DMS114 treated with DMSO at 0.1 percent for 48 hours (cell line): ENCODE measurements at regions not wholly inside any gene's neighbourhood (a gene's known extent, or its start where the extent isn't known, plus 50 kb on each side); places are given as distances from the start of the nearest gene placed in this dataset.
"Not testable (repeated sequence)": the region's sequence is repeated elsewhere in the genome, so short reads cannot be mapped to it uniquely, and the experiment has no call there.

Source experiments
- DNase-seq: peaks from one replicate; lab custom pipeline; 2025; ENCODE audit not compliant: unreplicated experiment; lab: John Stamatoyannopoulos, UW

GRCh38 chr20:56689318-56689717 lies 60.2 kb downstream of the TFAP2C start:
- DNase-seq, result no peak

- DNase-seq, result no peak
Observed at GRCh38 chr20:56689852-56690485, 60.9 kb downstream of the TFAP2C start.

GRCh38 chr20:56690531-56691175 lies 61.5 kb downstream of the TFAP2C start:
- no peak for DNase-seq

DNA sequence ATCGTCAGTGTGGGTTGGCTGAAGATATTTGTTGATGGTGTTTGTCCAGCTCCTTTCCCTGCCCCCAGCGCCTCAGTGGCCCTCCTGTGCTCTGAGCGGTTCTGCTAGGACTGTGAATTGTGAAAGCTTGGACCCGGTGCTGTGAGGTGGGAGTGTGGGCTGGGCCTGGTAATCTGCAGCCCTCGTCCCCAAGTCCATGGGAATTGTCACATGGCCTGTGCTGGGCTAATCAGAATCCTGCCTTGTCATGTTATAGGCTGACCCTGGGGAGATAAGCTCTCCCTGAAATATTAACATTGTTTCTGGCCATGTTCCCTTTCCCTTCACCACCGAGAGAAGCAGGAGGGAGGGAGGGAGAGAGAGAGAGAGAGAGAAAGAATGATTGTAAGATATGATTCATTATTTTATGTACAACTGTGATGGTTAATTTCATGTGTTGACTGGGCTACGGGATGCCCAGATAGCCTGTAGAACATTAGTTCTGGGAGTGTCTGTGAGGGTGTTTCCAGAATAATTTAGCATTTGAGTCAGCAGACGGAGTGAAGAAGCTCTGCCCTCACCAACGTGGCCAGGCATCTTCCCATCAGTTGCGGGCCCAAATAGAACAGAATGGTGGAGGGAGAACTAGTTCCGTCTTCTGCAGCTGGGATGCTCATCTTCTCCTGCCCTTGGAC lies 62.4 kb downstream of the TFAP2C start:
- no peak for DNase-seq

GRCh38 chr20:56693217-56693616 lies 64.1 kb downstream of the TFAP2C start:
- no peak for DNase-seq

GRCh38 chr20:56697476-56697875 lies 68.4 kb downstream of the TFAP2C start:
- no peak for DNase-seq

GRCh38 chr20:56698297-56698696 lies 69.2 kb downstream of the TFAP2C start:
- DNase-seq, result no peak

DNA sequence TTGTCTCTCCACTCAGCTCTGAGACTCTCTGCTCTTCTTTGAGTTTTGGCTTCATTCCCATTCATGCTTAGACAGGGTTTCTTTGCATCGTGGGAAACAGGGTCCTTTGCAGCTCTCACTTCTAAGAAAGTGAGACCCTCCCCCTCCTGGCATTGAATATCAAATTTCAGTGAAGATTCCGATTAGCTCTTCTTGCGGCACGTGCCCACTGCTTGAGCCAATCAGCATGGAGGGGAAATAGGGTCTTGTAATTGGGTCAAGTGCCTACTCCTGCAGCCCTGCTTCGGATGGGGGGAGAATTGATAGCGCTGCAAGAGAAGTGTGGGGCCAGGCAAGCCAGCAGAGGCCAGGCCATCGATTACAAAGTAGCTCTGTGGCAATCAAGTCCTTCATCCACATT lies 69.6 kb downstream of the TFAP2C start:
- DNase-seq, result no peak

- no peak for DNase-seq
Observed at GRCh38 chr20:56702931-56703840, 74.1 kb downstream of the TFAP2C start.

DNA sequence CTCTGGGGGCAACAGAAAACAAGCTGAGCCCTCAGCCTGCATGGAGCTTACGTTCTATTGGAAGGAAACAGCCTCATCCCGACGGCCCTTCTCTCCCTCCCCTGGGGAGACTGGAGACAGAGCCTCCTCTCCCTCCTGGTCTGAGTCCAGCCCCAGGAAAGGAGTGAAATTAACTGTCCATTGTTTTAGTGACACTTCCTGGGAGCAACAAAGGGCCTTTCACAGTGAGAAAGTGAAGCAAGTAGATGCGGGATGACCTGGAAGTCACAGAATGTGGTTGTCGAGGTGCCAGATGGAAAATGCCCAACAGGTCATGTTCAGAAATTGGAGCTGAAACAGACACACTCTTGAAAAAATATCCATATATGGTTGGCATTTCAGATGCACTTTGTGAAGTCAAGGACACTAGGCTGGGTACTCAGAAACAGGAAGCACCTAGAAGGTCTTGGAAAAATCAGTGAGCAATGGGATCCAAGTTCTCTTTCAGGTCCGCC lies 77.8 kb downstream of the TFAP2C start:
- no peak for DNase-seq

DNA sequence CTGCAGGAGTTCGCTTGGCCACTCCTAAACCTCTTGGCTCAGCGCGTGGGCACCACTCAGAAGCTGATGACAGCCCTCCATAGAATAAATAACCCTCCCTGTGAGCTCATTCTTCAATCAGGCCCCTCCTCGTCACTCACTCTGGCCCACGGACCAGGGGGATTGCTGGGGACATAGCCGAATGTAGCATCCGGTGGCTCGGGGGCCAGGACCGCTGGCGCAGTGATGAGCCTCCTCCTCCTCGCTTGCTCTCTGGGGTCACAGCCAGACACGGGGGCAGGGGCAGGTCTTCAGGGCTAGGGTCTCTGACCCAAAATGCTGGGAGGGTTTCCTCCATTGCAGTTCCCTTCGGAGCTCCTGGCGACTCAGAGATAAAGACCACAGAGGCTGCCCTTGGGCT lies 79.9 kb downstream of the TFAP2C start:
- no peak for DNase-seq

DNA sequence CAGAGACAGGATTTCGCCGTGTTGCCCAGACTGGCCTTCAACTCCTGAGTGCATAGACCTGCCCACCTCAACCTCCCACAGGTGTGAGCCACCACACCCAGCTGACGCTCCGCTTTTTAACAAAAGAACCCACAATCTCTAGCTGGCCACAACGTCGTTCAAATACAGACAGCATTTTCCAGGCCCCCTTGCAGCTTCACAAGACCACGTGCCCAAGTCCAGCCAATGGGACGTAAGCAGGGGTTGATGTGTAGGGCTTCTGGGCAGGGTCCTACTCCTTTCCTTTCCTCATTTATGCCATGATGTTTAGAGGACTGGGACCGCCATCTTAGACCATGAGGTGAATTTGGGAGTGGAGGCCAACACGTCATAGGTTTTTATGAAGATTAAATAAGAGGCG lies 81.0 kb downstream of the TFAP2C start:
- DNase-seq, result no peak

GRCh38 chr20:56710577-56710976 lies 81.5 kb downstream of the TFAP2C start:
- not testable (repeated sequence) for DNase-seq

DNA sequence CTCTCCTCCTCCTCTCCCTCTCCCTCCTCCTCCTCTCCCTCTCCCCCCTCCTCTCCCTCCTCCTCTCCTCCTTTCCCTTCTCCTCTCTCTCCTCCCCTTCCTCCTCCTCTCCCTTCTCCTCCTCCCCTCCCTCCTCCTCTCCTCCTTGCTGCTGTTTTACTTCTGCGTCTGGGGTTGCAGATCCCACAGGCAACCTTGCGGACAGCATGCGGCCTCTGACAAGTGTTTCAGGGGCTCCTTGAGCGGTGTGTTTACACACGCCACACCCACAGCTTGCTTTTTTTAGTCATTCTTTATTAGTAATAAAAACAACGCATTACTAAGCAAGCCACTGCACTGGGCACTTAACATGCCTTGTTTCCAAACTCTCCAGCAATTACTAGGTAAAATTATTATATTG lies 81.9 kb downstream of the TFAP2C start:
- DNase-seq, result no peak

- no peak for DNase-seq
Observed at GRCh38 chr20:56715309-56715708, 86.2 kb downstream of the TFAP2C start.

DNA sequence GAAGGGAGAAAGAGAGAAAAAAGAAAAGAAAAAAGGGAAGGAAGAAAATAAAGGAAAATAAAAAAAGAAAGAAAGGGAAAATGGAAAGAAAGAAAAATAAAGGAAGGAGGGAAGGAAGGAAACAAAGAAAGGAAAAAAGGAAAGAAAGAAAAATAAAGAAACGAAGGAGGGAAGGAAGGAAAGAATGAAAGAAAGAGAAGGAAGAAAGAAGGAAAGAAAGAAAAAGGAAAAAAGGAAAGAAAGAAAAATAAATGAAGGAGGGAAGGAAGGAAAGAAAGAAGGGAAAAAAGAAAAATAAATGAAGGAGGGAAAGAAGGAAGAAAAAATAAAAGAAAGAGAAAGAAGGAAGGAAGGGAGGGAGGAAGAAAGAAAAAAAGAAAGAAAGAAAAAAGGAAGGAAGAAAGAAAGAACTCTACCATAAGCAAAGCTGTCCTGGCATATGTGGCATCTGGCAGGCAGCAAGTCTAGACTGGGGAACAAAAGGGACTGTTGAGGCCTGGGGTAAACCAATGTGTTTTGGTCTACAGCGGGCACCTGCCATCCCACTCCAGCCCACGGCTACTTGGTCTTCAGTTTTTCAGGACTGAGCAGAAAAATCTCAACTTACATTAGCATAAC lies 86.9 kb downstream of the TFAP2C start:
- no peak for DNase-seq

- no peak for DNase-seq
Observed at GRCh38 chr20:56716806-56717205, 87.7 kb downstream of the TFAP2C start.

- DNase-seq, result no peak
Observed at GRCh38 chr20:56718816-56719215, 89.7 kb downstream of the TFAP2C start.

DNA sequence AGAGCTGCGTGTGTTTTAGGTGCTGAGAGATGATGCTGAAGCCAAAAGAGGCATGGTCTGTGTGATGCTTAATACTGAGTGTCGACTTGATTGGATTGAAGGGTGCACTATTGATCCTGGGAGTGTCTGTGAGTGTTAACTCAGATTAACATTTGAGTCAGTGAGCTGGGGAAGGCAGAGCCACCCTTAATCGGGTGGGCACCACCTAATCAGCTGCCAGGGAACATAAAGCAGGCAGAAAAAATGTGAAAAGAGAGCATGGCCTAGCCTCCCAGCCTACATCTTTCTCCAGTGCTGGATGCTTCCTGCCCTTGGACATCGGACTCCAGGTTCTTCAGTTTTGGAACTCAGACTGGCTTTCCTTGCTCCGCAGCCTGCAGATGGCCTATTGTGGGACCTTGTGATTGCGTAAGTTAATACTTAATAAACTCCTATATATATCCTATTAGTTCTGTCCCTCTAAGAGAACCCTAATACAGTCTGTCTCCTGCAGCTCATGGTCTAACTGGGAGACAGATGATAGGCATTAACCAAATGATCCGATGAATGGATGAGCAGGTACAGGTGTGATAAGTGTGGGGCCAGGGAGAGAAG lies 91.6 kb downstream of the TFAP2C start:
- no peak for DNase-seq

GRCh38 chr20:56722042-56722441 lies 92.9 kb downstream of the TFAP2C start:
- DNase-seq, result no peak
